HL-60 (cell line): ENCODE measurements at regions not wholly inside any gene's neighbourhood (a gene's known extent, or its start where the extent isn't known, plus 50 kb on each side); places are given as distances from the start of the nearest gene placed in this dataset.

ENCODE experiments used
- DNase-seq, 2 experiments: peaks; one replicate each; pipeline ENCODE4 v3.0.0-alpha.2; 2010 to 2020; ENCODE audit warnings: low read depth in 1 of 2, low spot score in 1 of 2
- H3K27ac ChIP-seq: fragments of 250-450 bp; sonication (Bioruptor Pico); replicated peaks from 2 replicates; pipeline ENCODE4 v1.5.1; 2020; ENCODE audit warnings: mild to moderate bottlenecking, moderate library complexity
- H3K27me3 ChIP-seq: fragments of 250-450 bp; sonication (Bioruptor Pico); 2 replicates; pipeline ENCODE4 v1.5.1; 2021; ENCODE audit warnings: mild to moderate bottlenecking, moderate library complexity; ENCODE audit not compliant: insufficient read depth, poor library complexity, severe bottlenecking
- H3K4me3 ChIP-seq: replicated peaks from 2 replicates; pipeline ENCODE4 v1.5.1; 2011; ENCODE audit warnings: mild to moderate bottlenecking, control low read depth, low read length; ENCODE audit not compliant: insufficient read depth
- CTCF ChIP-seq: IDR thresholded peaks from one replicate; pipeline ENCODE4 v1.5.1; 2011; ENCODE audit warnings: low read length, control low read depth, inconsistent platforms; ENCODE audit not compliant: insufficient read depth
- GABPA ChIP-seq: IDR thresholded peaks from 2 replicates; pipeline ENCODE4 v1.6.1; 2012; ENCODE audit warnings: low read depth
- POLR2AphosphoS5 ChIP-seq: IDR thresholded peaks from 2 replicates; pipeline ENCODE4 v1.6.1; 2012; ENCODE audit warnings: low read depth
- REST ChIP-seq: IDR thresholded peaks from 2 replicates; pipeline ENCODE4 v1.6.1; 2012; ENCODE audit warnings: low read depth; ENCODE audit not compliant: insufficient replicate concordance
- SPI1 ChIP-seq: IDR thresholded peaks from 2 replicates; pipeline ENCODE4 v1.6.1; 2012; ENCODE audit warnings: low read depth, mild to moderate bottlenecking, borderline replicate concordance

GRCh38 chrX:4682636-4683035 is 969.2 kb upstream of the PRKX start:
- Histone ChIP-seq H3K27ac (no peak overlapping the region), H3K27me3 (no peaks in the 10 kb centered on the region), H3K4me3 (no peak overlapping the region)
- DNase-seq = no peak
- TF ChIP-seq SPI1 (no peak), CTCF (no peak), GABPA (no peak), REST (no peak), POLR2AphosphoS5 (no peak)

- Histone ChIP-seq H3K27ac (no peak overlapping the region), H3K4me3 (no peak overlapping the region)
- TF ChIP-seq SPI1 = no peak
- no peak for TF ChIP-seq REST
- TF ChIP-seq GABPA = no peak
- TF ChIP-seq POLR2AphosphoS5 = no peak
- no peak for TF ChIP-seq CTCF
Measured at GRCh38 chrX:4675686-4676300, 962.3 kb upstream of the PRKX start.

GRCh38 chrX:4674028-4674782 is 960.8 kb upstream of the PRKX start:
- no peak for TF ChIP-seq POLR2AphosphoS5
- TF ChIP-seq REST = no peak
- no peak for TF ChIP-seq GABPA
- no peak for TF ChIP-seq SPI1
- TF ChIP-seq CTCF = no peak
- no peak overlapping the region for H3K27ac ChIP-seq
- H3K4me3 ChIP-seq = no peak overlapping the region
- no peaks in the 10 kb centered on the region for H3K27me3 ChIP-seq
- no peak for DNase-seq

More at GRCh38 chrX:4675686-4676300, 962.3 kb upstream of the PRKX start:
- no peak for DNase-seq
- no peaks in the 10 kb centered on the region for H3K27me3 ChIP-seq
